MM.1S (cell line): ENCODE measurements at regions not wholly inside any gene's neighbourhood (a gene's known extent, or its start where the extent isn't known, plus 50 kb on each side); places are given as distances from the start of the nearest gene placed in this dataset.

Experiments used
- DNase-seq: peaks from one replicate; pipeline ENCODE4 v3.0.0-alpha.2; 2015
- H2AFZ ChIP-seq: fragments of 300-600 bp; sonication (generic); 2 replicates; pipeline ENCODE4 v1.6.0; 2016; ENCODE audit warnings: antibody characterized with exemption, low read length
- H3F3A ChIP-seq: fragments of 300-600 bp; sonication (generic); 2 replicates; pipeline ENCODE4 v1.6.1; 2016; ENCODE audit warnings: mild to moderate bottlenecking, antibody characterized with exemption, low read length, moderate library complexity, mixed read lengths; ENCODE audit not compliant: insufficient read depth
- H3K27ac ChIP-seq: fragments of 300-600 bp; sonication (generic); 2 replicates; pipeline ENCODE4 v1.5.1; 2016; ENCODE audit warnings: mild to moderate bottlenecking, low read length
- H3K27me3 ChIP-seq: fragments of 300-600 bp; sonication (generic); replicated peaks from 2 replicates; pipeline ENCODE4 v1.6.0; 2016; ENCODE audit warnings: low read length; ENCODE audit not compliant: insufficient read depth
- H3K36me3 ChIP-seq: fragments of 300-600 bp; sonication (generic); replicated peaks from 2 replicates; pipeline ENCODE4 v1.6.1; 2016; ENCODE audit warnings: mild to moderate bottlenecking, low read length, mixed read lengths; ENCODE audit not compliant: insufficient read depth
- H3K4me1 ChIP-seq: fragments of 300-600 bp; sonication (generic); 2 replicates; pipeline ENCODE4 v1.6.1; 2016; ENCODE audit warnings: low read length, mixed read lengths
- H3K4me2 ChIP-seq: fragments of 300-600 bp; sonication (generic); 2 replicates; pipeline ENCODE4 v1.6.0; 2016; ENCODE audit warnings: low read depth, low read length
- H3K4me3 ChIP-seq: fragments of 300-600 bp; sonication (generic); 2 replicates; pipeline ENCODE4 v1.5.1; 2016; ENCODE audit warnings: low read length, mixed read lengths
- H3K79me2 ChIP-seq: fragments of 300-600 bp; sonication (generic); 2 replicates; pipeline ENCODE4 v1.6.1; 2016; ENCODE audit warnings: mixed run types, low read length, mixed read lengths
- H3K9ac ChIP-seq: fragments of 300-600 bp; sonication (generic); 2 replicates; pipeline ENCODE4 v1.6.1; 2016; ENCODE audit warnings: low read length, mixed read lengths
- H3K9me2 ChIP-seq: fragments of 300-600 bp; sonication (generic); replicated peaks from 2 replicates; pipeline ENCODE4 v1.6.1; 2016; ENCODE audit warnings: mild to moderate bottlenecking, low read length, mixed read lengths; ENCODE audit not compliant: insufficient read depth
- H3K9me3 ChIP-seq: fragments of 300-600 bp; sonication (generic); replicated peaks from 2 replicates; pipeline ENCODE4 v1.6.1; 2016; ENCODE audit warnings: mild to moderate bottlenecking, low read length, mixed read lengths; ENCODE audit not compliant: insufficient read depth
- H4K20me1 ChIP-seq: fragments of 300-600 bp; sonication (generic); 2 replicates; pipeline ENCODE4 v1.6.1; 2016; ENCODE audit warnings: mild to moderate bottlenecking, low read length, moderate library complexity, mixed read lengths; ENCODE audit not compliant: insufficient read depth
- EZH2 ChIP-seq: fragments of 300-600 bp; sonication (generic); optimal IDR thresholded peaks from 2 replicates; pipeline ENCODE3; 2017; ENCODE audit warnings: low read depth, mild to moderate bottlenecking, antibody characterized with exemption, low read length, mixed read lengths
- EZH2phosphoT487 ChIP-seq: fragments of 300-600 bp; sonication (generic); IDR thresholded peaks from 2 replicates; pipeline ENCODE4 v1.6.1; 2018; ENCODE audit warnings: antibody characterized with exemption, low read length
- TF ChIP-seq, protein P1 (sequence below): fragments of 300-600 bp; sonication (generic); IDR thresholded peaks from 2 replicates; pipeline ENCODE4 v1.5.1; 2016; ENCODE audit warnings: antibody characterized with exemption, low read length, mixed read lengths

DNA sequence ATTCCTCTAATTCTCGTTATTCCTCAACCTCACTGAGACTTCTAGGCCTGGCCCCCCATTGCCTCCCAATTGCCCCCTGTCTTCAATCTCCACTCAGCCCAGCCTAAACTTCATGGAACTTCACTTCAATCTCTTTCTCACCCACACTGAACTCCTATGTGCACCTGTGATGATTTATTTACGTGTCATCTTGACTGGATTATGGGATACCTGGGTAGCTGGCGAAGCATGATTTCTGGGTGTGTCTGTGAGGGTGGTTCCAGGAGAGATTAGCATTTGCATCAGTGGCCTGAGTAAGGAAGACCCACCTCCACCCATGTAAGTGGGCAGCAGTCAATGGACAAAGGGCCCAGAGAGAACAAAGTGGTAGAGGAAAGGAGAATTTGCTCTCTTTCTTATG lies 587.0 kb downstream of the NPHP4 start:
- Histone ChIP-seq H3K79me2 (no peaks in the 10 kb centered on the region), H3K27ac (no peak overlapping the region), H3K9me2 (no peaks in the 10 kb centered on the region), H3K9me3 (no peaks in the 10 kb centered on the region), H3F3A (no peaks in the 10 kb centered on the region), H3K4me2 (no peak overlapping the region), H4K20me1 (no peaks in the 10 kb centered on the region), H3K36me3 (no peaks in the 10 kb centered on the region), H3K4me1 (no peaks in the 10 kb centered on the region), H3K4me3 (no peak overlapping the region), H2AFZ (no peak overlapping the region), H3K9ac (no peak overlapping the region), H3K27me3 (peaks cover 35% of the 10 kb centered on the region)
- no peak for DNase-seq
- TF ChIP-seq, protein P1, sequence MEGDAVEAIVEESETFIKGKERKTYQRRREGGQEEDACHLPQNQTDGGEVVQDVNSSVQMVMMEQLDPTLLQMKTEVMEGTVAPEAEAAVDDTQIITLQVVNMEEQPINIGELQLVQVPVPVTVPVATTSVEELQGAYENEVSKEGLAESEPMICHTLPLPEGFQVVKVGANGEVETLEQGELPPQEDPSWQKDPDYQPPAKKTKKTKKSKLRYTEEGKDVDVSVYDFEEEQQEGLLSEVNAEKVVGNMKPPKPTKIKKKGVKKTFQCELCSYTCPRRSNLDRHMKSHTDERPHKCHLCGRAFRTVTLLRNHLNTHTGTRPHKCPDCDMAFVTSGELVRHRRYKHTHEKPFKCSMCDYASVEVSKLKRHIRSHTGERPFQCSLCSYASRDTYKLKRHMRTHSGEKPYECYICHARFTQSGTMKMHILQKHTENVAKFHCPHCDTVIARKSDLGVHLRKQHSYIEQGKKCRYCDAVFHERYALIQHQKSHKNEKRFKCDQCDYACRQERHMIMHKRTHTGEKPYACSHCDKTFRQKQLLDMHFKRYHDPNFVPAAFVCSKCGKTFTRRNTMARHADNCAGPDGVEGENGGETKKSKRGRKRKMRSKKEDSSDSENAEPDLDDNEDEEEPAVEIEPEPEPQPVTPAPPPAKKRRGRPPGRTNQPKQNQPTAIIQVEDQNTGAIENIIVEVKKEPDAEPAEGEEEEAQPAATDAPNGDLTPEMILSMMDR, result no peak
- TF ChIP-seq EZH2phosphoT487, result no peak
- TF ChIP-seq EZH2, result no peak

DNA sequence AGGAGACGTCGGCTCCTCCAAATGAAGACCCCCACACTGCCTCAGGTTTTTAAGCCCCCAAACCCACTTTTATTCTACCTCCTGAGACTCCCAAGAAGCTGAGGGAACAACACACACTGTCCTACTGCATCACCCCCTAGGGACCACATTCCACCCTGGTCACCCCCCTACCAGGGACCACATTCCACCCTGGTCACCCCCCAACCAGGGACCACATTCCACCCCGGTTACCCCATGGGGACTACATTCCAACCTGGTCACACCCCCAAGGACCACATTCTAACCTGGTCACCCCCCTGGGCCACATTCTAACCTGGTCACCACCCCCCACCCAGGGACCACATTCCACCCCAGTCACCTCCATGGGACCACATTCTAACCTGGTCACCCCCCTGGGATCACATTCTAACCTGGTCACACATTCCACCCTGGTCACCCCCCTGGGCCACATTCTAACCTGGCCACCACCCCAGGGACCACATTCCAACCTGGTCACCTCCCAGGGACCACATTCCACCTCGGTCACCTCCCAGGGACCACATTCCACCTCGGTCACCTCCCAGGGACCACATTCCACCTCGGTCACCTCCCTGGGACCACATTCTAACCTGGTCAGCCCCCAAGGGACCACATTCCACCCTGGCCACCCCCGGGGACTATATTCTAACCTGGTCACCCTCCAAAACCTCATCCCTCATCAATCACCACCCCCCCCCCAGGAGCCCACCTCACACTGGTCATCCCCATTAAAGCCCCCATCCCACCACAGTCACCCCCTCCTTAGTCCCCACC lies 587.6 kb downstream of the NPHP4 start:
- Histone ChIP-seq H3K79me2 (no peaks in the 10 kb centered on the region), H3K9me3 (no peaks in the 10 kb centered on the region), H3K36me3 (no peaks in the 10 kb centered on the region), H4K20me1 (no peaks in the 10 kb centered on the region), H3K9ac (no peak overlapping the region), H3K27ac (no peak overlapping the region), H3K27me3 (peaks cover 42% of the 10 kb centered on the region), H3K4me2 (no peak overlapping the region), H3K4me1 (no peaks in the 10 kb centered on the region), H2AFZ (no peak overlapping the region), H3K4me3 (no peak overlapping the region), H3F3A (no peaks in the 10 kb centered on the region), H3K9me2 (no peaks in the 10 kb centered on the region)
- no peak for DNase-seq
- TF ChIP-seq EZH2phosphoT487 (no peak), EZH2 (no peak)
- TF ChIP-seq, protein P1, result no peak

DNA sequence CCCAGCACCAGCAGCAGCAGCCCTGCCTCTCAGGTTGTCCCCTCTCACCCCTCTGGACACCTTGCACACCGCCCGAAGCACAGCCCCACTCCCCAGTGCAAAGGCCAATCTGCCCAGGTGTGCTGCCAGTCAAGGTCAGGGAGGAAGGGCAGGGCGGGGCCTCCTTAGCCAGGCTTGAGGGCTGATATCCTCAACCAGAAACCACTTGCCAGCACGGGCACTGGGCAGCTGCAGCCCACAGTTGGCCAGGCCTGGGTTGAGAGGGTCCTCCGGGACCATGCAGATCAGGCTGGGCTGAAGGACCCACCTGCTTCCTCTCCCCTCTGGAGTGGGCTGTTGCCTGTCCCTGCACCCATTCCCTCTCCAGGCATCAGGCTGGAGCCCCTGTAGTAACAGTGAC lies 588.3 kb downstream of the NPHP4 start:
- H4K20me1 ChIP-seq, result no peaks in the 10 kb centered on the region

More for the DNA sequence above, 588.3 kb downstream of the NPHP4 start:
- H3F3A ChIP-seq, result no peaks in the 10 kb centered on the region
- no peaks in the 10 kb centered on the region for H3K9me3 ChIP-seq
- peaks cover 46% of the 10 kb centered on the region for H3K27me3 ChIP-seq
- H2AFZ ChIP-seq, result no peak overlapping the region
- no peaks in the 10 kb centered on the region for H3K9me2 ChIP-seq
- H3K79me2 ChIP-seq, result no peaks in the 10 kb centered on the region
- no peak overlapping the region for H3K27ac ChIP-seq
- no peak for TF ChIP-seq EZH2
- TF ChIP-seq EZH2phosphoT487, result no peak
- TF ChIP-seq, protein P1, result no peak
- H3K9ac ChIP-seq, result no peak overlapping the region
- H3K4me1 ChIP-seq, result no peaks in the 10 kb centered on the region
- DNase-seq, result no peak
- no peak overlapping the region for H3K4me3 ChIP-seq
- no peak overlapping the region for H3K4me2 ChIP-seq
- no peaks in the 10 kb centered on the region for H3K36me3 ChIP-seq
